ENCODE measurements at regions not wholly inside any gene's neighbourhood (a gene's known extent, or its start where the extent isn't known, plus 50 kb on each side); places are given as distances from the start of the nearest gene placed in this dataset.

DNA sequence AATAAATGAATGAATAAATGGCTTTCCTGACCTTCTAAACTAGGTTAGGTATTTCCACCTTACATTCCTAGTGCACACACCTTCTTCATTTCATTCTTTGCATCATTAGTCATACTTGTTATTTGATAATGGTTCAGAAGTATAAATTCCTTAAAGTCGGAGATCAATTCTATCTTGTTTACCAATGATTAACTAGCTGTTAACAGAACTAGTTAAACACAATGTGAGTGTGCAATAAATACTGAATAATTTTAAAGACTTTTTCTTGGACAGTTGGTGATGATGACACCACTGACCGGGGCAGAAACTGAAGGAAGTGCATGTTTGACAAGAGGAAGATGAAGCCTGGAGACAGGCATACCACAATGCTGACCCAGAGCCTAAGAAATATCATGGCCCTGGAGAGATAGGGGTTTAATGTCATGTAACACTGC, 207.1 kb upstream of the DEPDC1 start:
- no peak for TF ChIP-seq CTCF (IDR thresholded peaks at IDR 0.05; ENCODE audit: insufficient read depth, low read length)
- no peak for TF ChIP-seq POLR2AphosphoS5 (IDR thresholded peaks at IDR 0.05; ENCODE audit: low read depth)

Measured in HL-60 (cell line).